NK-92 treated with Interleukin-12 subunit alpha and Interleukin-12 subunit beta, amount 100 ng/mL, for 24 hours (cell line): ENCODE measurements at regions not wholly inside any gene's neighbourhood (a gene's known extent, or its start where the extent isn't known, plus 50 kb on each side); places are given as distances from the start of the nearest gene placed in this dataset.

Experiments
- DNase-seq: peaks from one replicate; lab custom pipeline; 2025; lab: John Stamatoyannopoulos, UW

DNA sequence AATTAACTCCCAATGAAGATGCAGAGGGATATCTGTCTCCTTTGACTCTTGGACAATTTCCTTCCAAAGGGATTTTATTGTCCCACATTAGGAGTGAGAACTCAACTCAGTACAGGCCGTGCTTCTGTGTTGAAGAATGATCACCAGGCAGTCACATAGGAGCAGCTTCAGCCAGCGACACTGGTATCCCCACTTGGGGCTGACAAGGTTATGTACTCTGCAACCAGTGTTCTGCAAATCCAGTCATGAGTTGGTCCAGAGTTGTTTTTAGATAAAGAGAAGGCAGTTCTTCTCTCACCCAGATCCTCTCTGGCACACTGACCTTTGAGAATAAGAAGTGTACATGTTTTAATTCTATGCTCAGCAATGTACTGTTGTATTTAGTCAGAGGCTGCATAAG lies 415.8 kb downstream of the SETD4 start:
- no peak for DNase-seq

DNA sequence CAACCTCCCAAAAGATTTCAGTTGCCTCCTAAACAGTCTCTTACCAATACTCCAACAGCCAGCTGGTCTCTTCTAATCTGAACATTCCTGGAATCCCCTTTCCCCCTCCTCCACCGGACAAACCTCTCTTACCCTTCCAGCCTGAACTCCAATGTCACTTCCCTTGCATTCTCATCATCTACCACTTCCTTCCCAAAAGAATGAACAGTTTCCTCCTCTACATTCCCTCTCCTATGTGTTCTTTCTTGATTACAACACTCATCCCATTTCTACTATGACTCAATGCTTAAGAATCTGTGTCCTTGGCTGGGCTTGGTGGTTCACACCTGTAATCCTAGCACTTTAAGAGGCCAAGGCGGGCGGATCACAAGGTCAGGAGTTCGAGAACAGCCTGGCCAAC lies 417.1 kb downstream of the SETD4 start:
- DNase-seq, result no peak

- DNase-seq, result no peak
Measured at GRCh38 chr21:35641271-35642016, 418.9 kb downstream of the SETD4 start.

GRCh38 chr21:35637431-35637830 lies 422.9 kb downstream of the SETD4 start:
- no peak for DNase-seq

DNA sequence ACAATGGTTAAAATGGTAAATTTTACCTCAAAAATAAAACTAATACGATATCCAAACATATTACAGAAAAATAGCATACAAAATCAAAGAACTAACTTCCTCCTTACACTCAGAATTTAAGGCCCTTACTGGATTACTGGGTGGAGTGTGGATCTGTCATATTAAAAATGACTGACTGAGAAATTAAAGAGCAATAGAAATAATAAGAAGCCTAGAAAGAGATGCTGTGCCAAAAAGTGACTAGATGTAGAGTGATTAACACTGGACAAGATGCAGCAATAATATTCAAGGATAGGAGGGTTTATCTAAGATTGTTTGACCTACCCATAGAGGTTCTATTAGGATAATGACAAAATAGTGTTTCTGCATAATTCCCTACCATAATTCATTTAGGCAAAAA lies 424.3 kb downstream of the SETD4 start:
- no peak for DNase-seq

GRCh38 chr21:35635261-35635660 lies 425.1 kb downstream of the SETD4 start:
- DNase-seq, result no peak

GRCh38 chr21:35633501-35633900 lies 426.8 kb downstream of the SETD4 start:
- DNase-seq, result no peak

GRCh38 chr21:35632711-35633110 lies 427.6 kb downstream of the SETD4 start:
- no peak for DNase-seq

GRCh38 chr21:35628316-35628715 lies 432.0 kb downstream of the SETD4 start:
- no peak for DNase-seq

DNA sequence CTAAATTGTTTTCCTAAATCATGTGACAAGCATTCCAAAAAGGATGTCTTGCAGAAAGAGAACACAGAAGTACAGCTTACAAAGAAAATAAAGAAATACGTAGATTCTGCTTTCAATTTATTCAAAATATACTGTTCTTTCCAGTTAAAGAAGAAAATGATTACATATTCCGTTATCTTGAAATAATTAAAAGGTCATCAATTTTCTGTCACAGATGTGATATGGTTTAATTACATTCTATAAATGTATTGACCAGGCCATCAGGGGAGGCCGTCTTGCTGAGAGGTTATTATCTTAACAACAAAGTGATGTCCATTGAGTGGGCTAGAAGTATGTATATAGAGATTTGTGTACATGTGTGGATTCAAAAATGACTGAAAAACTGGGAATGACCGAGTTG lies 432.9 kb downstream of the SETD4 start:
- DNase-seq, result no peak

DNA sequence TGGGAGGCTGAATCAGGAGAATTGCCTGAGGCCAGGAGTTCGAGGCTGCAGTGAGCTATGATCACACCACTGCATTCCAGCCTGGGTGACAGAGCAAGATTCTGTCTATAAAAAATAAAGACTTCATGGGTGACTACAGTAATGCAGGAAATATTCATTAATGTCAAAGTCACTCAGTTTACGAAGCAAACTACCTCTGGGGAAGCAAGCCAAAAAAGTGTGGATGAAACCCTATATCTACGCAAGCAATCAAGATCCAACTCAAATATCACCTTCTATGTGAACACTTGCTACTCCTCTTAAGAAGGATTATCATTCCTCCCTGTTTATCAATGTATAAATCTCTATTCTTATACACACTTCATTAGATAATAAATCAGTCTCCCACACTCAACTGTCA lies 434.8 kb downstream of the SETD4 start:
- DNase-seq, result no peak

GRCh38 chr21:35624901-35625300 lies 435.4 kb downstream of the SETD4 start:
- DNase-seq, result no peak

- no peak for DNase-seq
Measured at GRCh38 chr21:35622612-35623011, 437.7 kb downstream of the SETD4 start.

DNA sequence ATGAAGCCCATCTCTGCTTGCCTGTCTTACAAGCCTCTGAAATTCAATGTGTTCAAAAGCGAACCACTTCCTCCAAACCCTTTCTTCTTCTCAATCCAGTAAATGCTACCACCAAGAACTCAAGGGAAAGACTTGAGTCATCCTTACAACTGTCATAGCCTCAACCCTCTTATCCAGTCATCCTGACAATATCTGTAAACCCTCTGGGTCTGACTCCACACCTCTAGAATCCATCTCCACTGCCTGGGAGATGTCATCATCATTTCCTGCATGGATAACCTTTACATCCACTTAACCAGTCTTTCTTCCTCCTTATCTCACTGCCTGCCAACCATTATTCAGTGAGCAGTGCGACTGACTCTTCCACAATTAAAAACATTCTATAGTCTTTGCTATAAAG lies 441.1 kb downstream of the SETD4 start:
- DNase-seq, result no peak

DNA sequence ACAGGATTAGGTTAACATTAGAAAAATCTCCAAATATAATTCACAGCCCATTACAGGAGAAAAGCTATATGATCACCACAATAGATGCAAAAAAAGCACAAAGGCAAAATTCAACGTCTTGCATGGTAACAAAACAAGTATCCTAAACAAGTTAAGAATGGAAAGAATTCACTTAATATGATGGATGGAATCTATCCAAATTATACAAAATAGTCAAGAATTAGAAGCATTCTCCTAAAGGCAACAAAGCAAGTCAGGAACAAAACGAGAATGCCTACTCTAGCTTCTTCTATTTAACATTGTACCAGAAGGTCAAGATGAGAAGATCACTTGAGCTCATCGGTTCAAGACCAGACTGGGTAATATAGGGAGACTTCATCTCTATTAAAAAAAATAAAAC lies 442.8 kb downstream of the SETD4 start:
- DNase-seq, result no peak

DNA sequence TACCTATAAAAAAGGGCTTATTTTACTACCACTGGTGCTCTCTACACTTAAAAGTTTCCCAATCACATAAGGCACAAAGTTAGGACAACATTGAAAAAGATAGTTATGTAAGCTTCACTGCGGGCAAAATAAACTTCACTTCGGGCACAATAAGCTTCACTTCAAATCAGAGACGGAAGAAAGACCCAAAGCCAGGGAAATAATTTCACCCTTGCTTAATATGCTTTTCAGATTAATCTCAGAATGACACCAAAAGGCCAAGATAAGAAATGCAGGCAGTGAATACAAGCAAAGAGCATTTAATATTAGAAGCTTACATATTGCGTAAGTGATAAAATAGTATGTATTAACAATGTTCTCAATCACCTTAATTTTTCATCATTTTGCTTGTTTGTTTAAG lies 444.2 kb downstream of the SETD4 start:
- DNase-seq, result no peak

DNA sequence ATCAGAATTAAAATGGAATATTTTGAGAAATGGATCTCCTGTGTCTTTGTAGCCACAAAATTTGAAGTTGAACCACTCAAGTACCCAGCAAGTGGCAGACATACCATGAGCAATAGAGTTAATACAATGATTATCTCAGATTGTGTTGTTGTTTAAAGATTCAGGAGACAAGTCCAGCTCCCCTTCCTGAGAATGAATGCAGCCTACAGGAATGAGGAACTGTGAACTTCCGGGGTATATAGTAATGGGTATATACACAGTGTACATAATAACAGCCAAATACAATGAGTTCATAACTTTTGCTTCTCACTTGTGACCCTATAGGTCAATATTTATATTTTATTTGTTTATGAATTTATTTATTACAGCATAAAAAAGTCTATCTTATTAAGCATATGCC lies 445.0 kb downstream of the SETD4 start:
- DNase-seq, result no peak

- DNase-seq, result no peak
Measured at GRCh38 chr21:35614396-35614921, 445.9 kb downstream of the SETD4 start.

GRCh38 chr21:35611708-35612132 lies 448.6 kb downstream of the SETD4 start:
- DNase-seq, result no peak

- no peak for DNase-seq
Measured at GRCh38 chr21:35609263-35609662, 451.1 kb downstream of the SETD4 start.

GRCh38 chr21:35607406-35607805 lies 452.9 kb downstream of the SETD4 start:
- DNase-seq, result no peak

- DNase-seq, result no peak
Measured at GRCh38 chr21:35606578-35606977, 453.7 kb downstream of the SETD4 start.

DNA sequence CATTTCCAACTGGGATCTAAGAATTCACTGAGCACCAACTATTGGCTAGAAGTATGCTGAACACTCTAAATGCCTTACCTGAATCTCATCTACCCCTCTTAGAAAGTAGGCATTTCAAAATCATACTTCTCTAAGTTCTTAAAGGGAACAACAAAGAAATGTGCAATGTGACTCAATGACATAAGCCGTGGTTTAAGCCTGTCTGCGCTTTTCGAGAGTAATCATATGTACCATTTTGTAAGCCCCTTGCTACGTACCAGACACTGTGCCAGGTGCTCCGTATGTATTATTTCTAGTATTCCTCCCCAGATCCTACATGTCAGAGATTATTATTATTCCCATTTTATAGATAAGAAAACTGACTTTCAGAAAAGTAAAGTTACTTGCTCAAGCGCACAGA lies 454.2 kb downstream of the SETD4 start:
- no peak for DNase-seq

DNA sequence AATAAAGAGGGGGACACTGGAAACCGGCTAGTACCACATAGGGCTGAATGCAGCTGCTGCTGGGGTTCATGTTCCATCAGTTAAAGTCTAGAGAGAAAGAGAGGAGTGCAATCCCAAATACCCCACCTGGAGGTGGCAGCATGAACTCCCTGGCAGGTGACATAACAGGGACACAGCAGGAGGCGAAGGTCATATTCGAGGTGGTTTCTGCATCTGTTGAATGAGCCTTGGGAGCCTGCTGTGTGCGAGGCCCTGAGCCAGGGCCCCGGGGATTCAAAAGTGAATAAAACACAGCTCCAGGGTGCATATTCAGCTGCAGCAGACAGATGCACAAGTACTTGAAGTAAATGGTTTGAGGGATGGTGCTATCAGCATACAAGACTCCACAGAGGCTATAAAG lies 456.8 kb downstream of the SETD4 start:
- no peak for DNase-seq
